ENCODE measurements at regions not wholly inside any gene's neighbourhood (a gene's known extent, or its start where the extent isn't known, plus 50 kb on each side); places are given as distances from the start of the nearest gene placed in this dataset.

DNA sequence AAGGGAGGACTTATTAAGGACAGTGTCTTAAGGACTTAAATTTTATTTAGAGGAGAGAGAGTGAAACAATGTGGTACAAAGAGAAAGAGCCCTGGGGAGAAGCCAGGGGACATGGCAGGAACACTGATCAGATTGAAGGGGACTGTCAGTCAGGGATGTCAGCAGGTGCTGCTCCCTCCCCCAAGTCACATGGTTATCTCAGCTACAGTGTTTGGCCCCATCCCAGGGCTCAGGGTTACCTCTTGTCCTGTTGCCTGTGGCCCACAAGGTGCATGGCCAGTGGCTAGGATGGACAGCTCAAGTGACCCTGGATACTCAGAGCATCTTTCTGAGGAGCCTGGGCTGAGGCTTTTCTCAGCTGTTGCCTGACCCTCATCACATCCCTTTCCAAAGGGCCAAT is 325.9 kb upstream of the PODXL start:
- TF ChIP-seq, protein P1, sequence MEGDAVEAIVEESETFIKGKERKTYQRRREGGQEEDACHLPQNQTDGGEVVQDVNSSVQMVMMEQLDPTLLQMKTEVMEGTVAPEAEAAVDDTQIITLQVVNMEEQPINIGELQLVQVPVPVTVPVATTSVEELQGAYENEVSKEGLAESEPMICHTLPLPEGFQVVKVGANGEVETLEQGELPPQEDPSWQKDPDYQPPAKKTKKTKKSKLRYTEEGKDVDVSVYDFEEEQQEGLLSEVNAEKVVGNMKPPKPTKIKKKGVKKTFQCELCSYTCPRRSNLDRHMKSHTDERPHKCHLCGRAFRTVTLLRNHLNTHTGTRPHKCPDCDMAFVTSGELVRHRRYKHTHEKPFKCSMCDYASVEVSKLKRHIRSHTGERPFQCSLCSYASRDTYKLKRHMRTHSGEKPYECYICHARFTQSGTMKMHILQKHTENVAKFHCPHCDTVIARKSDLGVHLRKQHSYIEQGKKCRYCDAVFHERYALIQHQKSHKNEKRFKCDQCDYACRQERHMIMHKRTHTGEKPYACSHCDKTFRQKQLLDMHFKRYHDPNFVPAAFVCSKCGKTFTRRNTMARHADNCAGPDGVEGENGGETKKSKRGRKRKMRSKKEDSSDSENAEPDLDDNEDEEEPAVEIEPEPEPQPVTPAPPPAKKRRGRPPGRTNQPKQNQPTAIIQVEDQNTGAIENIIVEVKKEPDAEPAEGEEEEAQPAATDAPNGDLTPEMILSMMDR (IDR thresholded peaks at IDR 0.05; ENCODE audit: extremely low read depth in 1 of 2, insufficient read depth in 1 of 2, low read depth in 1 of 2, low read length in 2 of 2): no peak
- no peak for TF ChIP-seq FOS (IDR thresholded peaks at IDR 0.05; ENCODE audit: borderline replicate concordance, insufficient read depth, low read length)
- no peak for TF ChIP-seq EZH2 (IDR thresholded peaks at IDR 0.05; ENCODE audit: borderline replicate concordance, low read depth, low read length, severe bottlenecking)
- TF ChIP-seq POLR2A (IDR thresholded peaks at IDR 0.05; ENCODE audit: low read depth, low read length): no peak
- TF ChIP-seq, protein P2, sequence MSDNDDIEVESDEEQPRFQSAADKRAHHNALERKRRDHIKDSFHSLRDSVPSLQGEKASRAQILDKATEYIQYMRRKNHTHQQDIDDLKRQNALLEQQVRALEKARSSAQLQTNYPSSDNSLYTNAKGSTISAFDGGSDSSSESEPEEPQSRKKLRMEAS (IDR thresholded peaks at IDR 0.05; ENCODE audit: insufficient read depth, insufficient read length): no peak
